ENCODE measurements at regions not wholly inside any gene's neighbourhood (a gene's known extent, or its start where the extent isn't known, plus 50 kb on each side); places are given as distances from the start of the nearest gene placed in this dataset.
"Not testable (repeated sequence)": the region's sequence is repeated elsewhere in the genome, so short reads cannot be mapped to it uniquely, and the experiment has no call there.

DNA sequence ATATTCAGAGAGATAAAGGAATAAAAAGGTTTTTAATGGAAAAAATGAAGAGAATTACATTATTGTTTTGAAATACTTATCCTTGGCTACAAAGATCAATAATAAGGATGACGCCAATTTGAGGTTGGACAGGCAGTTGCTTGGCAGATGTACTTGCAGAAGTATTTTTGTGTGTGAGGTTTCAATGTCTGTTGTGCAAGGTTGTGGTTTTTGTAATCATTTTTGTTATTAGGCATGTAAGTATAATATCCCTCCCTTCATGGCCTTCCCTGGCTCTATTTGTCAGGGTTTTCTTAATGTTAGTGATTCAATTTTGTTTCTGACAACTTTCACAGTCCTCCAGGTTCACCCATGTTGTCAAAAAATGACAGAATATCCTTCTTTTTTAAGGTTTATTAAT, 105.9 kb downstream of the OTOL1 start:
- DNase-seq: no peak

DNA sequence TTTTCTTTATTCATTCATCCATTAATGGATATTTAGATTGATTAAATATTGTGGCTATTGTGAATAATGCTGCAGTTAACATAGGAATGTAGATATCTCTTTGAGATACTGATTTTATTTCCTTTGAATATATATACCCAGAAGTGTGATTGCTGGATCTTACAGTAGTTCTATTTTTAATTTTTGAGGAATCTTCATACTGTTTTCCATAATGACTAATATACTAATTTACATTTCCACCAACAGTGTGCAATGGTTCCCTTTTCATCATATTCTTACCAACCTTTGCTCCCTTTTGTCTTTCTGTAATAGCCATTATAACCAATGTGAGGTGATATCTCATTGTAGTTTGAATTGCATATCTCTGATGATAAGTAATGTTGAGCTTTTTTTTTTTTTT, 106.3 kb downstream of the OTOL1 start:
- no peak for DNase-seq

GRCh38 chr3:161607056-161607455, 110.4 kb downstream of the OTOL1 start:
- DNase-seq: no peak

- no peak for DNase-seq
Observed at GRCh38 chr3:161619351-161619750, 122.7 kb downstream of the OTOL1 start.

- DNase-seq: no peak
Observed at GRCh38 chr3:161630794-161631193, 134.2 kb downstream of the OTOL1 start.

DNA sequence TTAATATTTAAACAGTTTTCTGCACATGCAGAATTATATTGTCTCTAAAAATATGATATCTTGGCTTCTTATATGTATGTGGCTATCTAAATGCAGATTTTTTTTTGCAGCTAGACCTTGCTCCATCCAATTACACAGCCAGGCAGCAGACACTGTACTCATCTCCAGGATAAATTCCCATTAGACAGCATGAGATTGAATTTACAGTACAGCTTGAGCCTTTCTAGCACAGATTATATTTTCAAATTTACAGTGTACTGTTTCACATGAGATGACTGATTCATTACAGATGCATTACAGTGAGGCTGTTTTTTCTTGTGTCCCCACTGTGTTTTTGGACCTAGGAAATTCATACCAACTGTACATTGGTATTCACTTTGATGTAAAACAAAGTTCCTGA, 134.9 kb downstream of the OTOL1 start:
- no peak for DNase-seq

GRCh38 chr3:161637559-161637958, 141.0 kb downstream of the OTOL1 start:
- no peak for DNase-seq

GRCh38 chr3:161639095-161639494, 142.5 kb downstream of the OTOL1 start:
- not testable (repeated sequence) for DNase-seq

DNA sequence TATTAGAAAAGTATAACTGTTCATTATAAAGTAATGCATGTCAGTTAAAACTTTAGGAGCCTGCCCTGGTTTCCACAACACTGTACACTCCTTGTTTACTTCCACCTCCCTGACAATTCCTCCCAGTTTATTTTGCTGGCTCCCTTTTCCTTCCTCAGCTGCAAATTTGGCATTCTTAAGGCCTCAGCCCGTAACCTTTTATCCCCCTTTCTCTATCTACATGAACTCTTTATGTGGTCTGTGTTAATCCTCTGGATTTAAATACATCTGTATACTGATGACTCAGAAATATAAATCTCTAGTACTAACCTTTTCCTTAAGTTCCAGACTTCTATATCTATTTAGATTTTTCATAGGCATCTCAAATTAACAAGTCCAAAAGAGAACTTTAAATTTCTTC, 143.6 kb downstream of the OTOL1 start:
- DNase-seq: no peak

DNA sequence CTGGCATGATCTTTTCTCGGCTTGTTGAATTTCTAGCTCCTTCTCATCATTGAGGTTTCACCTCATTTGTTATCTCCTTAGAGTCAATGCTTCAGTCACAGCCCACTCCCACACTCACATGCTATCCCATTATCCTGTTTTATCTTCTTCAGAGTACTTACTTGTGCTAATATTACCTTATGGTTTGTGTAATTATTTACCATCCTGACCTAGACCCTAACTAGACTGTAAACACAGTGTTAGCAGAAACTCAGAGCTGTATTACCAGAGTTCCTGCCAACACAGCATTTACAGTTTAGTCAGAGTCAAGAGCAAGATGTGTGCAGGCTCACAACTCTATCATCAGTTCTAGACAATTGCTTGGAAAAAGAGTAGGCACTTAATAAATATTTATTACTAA, 144.7 kb downstream of the OTOL1 start:
- DNase-seq: no peak

DNA sequence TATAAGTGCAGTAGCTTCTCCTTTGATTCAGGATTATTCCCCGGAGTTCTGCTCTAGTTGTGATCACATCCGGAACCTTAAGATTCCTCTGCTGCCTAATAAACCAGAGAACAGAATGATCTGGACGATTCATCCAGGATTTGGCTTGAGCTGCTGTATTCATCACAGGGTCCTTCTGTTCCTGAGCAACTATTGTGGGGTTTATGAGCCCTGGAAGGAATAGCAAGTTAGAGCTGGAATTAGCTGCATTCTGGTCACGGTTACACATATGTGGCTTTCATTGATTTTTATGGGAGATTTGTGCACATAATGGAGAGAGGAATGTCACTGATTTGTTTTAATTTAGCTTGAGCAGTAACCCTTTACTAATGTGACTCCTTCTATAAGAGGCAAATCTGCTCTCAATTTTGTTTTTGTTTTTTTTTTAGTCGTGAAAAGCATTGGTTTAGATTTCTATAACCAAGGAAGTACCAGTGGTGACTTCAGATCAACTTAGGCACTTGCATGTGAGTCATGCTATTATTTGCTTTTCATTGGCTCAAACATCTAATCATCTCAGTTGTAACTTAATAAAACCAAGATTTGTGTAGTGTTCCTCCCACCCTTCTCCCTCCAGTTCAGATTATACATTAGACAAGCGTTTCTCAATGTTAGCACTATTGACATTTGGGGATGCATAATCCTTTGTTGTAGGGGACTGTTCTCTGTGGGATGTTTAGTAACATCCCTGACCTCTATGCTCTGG, 148.5 kb downstream of the OTOL1 start:
- DNase-seq: no peak

GRCh38 chr3:161647936-161648470, 151.4 kb downstream of the OTOL1 start:
- DNase-seq: no peak

- no peak for DNase-seq
Observed at GRCh38 chr3:161649900-161650484, 153.4 kb downstream of the OTOL1 start.

DNA sequence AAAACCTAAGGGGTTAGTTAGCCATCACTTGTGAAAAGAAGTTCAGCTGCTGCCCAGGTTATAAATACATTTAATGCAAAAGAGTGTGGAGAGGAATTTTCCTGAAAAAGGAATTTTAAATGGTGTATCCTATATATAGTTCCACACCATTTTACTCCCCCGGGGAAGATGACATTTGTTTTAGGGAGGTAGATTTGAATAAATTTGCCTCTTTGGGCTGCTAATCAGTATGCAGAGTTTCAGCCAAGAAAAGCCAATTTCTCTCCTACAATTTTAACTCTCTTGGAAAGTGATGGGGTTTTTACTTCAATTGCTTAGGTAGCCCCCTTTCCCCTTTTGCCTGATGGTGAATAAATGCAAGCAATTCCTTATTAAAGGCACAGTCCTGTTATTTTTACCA, 161.2 kb downstream of the OTOL1 start:
- DNase-seq: no peak

DNA sequence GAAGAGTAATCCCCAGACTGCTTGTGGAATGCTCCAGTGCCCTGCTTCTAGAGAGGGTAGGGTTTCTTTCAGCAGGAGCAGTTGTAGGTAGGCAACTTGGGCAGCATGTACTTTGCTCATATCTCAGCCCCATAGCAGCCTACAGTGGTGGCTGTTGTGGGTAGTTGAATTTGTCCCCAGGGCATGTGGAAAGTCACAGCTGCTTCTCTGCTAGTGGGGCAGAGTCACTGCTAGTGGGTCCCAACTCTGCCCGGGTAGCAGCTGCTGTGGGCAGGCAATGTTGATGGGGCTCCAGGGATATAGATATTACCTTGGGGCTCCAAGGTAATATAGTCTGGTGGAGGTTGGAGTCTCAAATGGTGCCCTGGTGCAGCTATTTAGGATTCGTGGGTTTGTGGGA, 174.5 kb downstream of the OTOL1 start:
- no peak for DNase-seq

GRCh38 chr3:161672478-161672877, 175.9 kb downstream of the OTOL1 start:
- DNase-seq: no peak

- DNase-seq: no peak
Observed at GRCh38 chr3:161673866-161674265, 177.3 kb downstream of the OTOL1 start.

- no peak for DNase-seq
Observed at GRCh38 chr3:161674402-161674801, 177.8 kb downstream of the OTOL1 start.

- DNase-seq: not testable (repeated sequence)
Observed at GRCh38 chr3:161681831-161682230, 185.2 kb downstream of the OTOL1 start.

DNA sequence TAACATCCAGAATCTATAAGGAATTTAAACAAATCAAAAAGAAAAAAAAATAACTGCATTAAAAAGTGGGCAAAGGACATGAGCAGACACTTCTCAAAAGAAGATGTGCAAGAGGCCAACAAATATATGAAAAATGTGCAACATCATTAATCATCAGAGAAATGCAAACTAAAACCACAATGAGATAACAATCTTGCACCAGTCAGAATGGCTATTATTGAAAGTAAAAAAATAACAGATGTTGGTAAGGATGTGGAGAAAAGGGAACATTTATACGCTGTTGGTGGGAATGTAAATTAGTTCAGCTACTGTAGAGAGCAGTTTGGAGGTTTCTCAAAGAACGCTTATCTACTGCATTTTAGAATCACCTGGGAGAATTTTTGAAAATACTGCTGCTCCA, 186.1 kb downstream of the OTOL1 start:
- no peak for DNase-seq

GRCh38 chr3:161689584-161690298, 193.1 kb downstream of the OTOL1 start:
- DNase-seq: no peak

DNA sequence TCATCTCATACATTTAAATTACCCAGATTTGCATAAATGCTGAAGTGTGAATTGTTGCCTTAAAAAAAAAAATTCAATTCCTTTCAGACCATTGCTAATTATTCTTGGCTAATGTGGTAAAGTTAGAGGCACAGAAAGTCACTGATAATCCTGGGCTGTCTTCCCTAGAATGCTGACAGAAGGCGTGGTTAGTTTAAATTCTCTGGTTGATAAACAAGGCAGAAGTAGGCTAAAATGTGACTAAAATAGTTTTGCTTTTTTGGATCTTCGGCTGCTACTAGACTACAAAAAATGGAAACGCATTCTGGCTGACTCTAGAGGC, 193.7 kb downstream of the OTOL1 start:
- DNase-seq: no peak

- no peak for DNase-seq
Observed at GRCh38 chr3:161691677-161692076, 195.1 kb downstream of the OTOL1 start.

Data from NCI-H1694 treated with DMSO at 0.1 percent for 48 hours (cell line).